Right atrium auricular region (tissue), 2 donors: ENCODE measurements at regions not wholly inside any gene's neighbourhood (a gene's known extent, or its start where the extent isn't known, plus 50 kb on each side); places are given as distances from the start of the nearest gene placed in this dataset.

Experiments
- DNase-seq: peaks from one replicate; pipeline ENCODE4 v3.0.0-alpha.2; 2019; ENCODE audit warnings: low spot score
- H3K27ac ChIP-seq, 2 donors: fragments of 200-600 bp; sonication (generic); 1 replicate in 1 of 2; 2 replicates in 1 of 2; pipeline ENCODE4 v1.5.1; 2016 to 2019
- H3K27me3 ChIP-seq, 2 donors: fragments of 200-600 bp; sonication (generic); one replicate each; pipeline versions ENCODE4 v1.5.1 to v1.6.0; 2017 to 2019
- H3K36me3 ChIP-seq: fragments of 200-600 bp; sonication (generic); one replicate; pipeline ENCODE4 v1.5.1; 2016
- H3K4me1 ChIP-seq, 2 donors: fragments of 200-600 bp; sonication (generic); one replicate each; pipeline versions ENCODE4 v1.5.1 to v1.6.0; 2017 to 2019
- H3K4me3 ChIP-seq, 2 donors: fragments of 200-600 bp; sonication (generic); 1 replicate in 1 of 2; 2 replicates in 1 of 2; pipeline ENCODE4 v1.5.1; 2017 to 2019; ENCODE audit warnings: mild to moderate bottlenecking in 1 of 2, moderate library complexity in 1 of 2
- H3K9me3 ChIP-seq, 2 donors: fragments of 200-600 bp; sonication (generic); one replicate each; pipeline ENCODE4 v1.5.1; 2019
- TF ChIP-seq, protein P1 (sequence below), 2 donors: fragments of 200-600 bp; sonication (generic); IDR thresholded peaks; one replicate each; pipeline ENCODE4 v1.5.1; 2019; ENCODE audit warnings: antibody characterized with exemption in 2 of 2

DNA sequence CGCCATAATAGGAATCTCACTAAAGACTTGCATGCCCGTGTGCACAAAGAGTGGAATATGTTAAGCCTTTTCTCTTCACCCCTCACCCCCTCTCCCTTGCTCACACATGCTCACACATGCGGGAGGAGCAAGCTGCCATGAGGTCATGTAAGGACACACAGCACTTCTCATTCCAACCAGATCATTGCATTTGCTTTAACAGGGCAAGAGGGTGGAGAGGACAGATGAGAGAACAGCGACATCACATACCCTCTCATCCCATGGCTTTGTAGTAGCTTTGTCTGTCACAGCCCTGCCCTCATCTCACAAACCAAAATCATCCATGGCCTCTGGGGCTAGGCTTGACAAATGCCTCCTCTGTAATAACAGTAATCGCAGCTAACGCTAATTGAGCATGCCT, 145.6 kb upstream of the FRY start:
- Histone ChIP-seq H3K4me3 (no peak overlapping the region), H3K4me1 (peaks cover 0 to 51% of the 10 kb centered on the region in 2 donors), H3K27me3 (no peaks in the 10 kb centered on the region), H3K36me3 (no peaks in the 10 kb centered on the region), H3K27ac (peak overlapping the region in 1 of 2 donors; percentile 49), H3K9me3 (no peaks in the 10 kb centered on the region)
- TF ChIP-seq, protein P1, sequence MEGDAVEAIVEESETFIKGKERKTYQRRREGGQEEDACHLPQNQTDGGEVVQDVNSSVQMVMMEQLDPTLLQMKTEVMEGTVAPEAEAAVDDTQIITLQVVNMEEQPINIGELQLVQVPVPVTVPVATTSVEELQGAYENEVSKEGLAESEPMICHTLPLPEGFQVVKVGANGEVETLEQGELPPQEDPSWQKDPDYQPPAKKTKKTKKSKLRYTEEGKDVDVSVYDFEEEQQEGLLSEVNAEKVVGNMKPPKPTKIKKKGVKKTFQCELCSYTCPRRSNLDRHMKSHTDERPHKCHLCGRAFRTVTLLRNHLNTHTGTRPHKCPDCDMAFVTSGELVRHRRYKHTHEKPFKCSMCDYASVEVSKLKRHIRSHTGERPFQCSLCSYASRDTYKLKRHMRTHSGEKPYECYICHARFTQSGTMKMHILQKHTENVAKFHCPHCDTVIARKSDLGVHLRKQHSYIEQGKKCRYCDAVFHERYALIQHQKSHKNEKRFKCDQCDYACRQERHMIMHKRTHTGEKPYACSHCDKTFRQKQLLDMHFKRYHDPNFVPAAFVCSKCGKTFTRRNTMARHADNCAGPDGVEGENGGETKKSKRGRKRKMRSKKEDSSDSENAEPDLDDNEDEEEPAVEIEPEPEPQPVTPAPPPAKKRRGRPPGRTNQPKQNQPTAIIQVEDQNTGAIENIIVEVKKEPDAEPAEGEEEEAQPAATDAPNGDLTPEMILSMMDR (IDR thresholded peaks at IDR 0.05) = no peak
- DNase-seq = no peak

DNA sequence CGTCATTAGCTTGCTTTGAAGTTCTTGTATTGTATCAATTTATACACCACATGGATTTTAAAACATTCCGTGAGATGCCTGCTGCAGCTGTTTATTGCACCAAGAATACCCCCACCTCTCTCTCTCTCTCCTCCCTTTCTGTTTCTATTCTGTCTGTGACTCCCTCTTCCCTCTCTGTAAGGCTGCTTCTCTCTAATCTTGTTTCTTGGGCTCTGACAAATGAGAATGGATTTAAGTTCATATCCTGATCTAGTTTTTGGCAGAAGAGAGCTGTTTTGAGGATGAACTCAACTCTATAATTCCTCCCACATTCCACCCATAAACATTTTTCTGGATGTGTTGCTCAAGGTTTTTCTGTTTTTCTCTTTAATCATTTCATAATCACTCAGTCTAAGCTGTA, 144.3 kb upstream of the FRY start:
- no peaks in the 10 kb centered on the region for H3K36me3 ChIP-seq
- no peaks in the 10 kb centered on the region for H3K27me3 ChIP-seq
- H3K9me3 ChIP-seq = no peaks in the 10 kb centered on the region
- H3K4me3 ChIP-seq = no peak overlapping the region
- peaks cover 0 to 49% of the 10 kb centered on the region in 2 donors for H3K4me1 ChIP-seq
- no peak for DNase-seq
- TF ChIP-seq, protein P1 (IDR thresholded peaks at IDR 0.05) = no peak
- peak overlapping the region in 1 of 2 donors; percentile 49 for H3K27ac ChIP-seq

DNA sequence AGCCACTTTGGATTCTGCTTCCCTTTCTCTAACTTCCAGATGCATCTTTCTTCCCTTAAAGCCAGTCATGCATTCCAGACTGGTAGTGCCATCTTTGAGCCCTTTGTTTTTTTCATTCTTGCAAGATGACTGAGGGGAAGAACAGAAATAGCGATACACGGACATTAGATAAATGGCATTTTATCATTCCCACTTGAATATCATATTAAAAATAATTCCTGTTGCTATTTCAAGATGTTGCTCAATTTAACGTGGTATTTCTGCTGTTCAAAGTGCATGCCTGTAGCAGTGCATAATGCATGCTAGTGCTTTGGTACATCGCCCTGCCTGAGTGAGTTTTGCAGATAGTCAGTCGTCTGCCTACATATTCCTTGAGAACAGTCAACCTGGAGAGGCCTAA, 140.6 kb upstream of the FRY start:
- Histone ChIP-seq H3K27ac (peak overlapping the region in 1 of 2 donors; percentile 83), H3K36me3 (no peaks in the 10 kb centered on the region), H3K27me3 (no peaks in the 10 kb centered on the region), H3K9me3 (no peaks in the 10 kb centered on the region), H3K4me1 (peaks cover 0 to 60% of the 10 kb centered on the region in 2 donors), H3K4me3 (no peak overlapping the region)
- TF ChIP-seq, protein P1 (IDR thresholded peaks at IDR 0.05) = no peak
- no peak for DNase-seq

DNA sequence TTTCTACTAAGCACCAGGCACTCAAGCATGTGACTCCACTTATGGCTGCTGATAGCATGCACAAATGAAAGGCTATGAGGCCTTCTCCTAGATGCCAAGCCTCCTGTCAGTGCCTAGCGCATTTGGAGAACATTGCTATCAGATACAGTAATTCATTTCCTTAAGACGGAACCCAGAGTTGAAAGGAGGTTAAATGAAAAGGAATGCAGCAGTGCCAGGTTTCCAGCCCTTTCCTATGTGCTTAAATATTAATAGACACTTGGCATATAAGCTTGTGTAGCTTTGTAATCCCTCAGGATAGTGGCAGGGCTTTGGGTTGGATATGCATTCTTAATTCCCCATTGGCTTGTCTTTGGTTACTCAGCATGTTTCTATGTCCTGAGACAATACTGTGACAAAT, 140.1 kb upstream of the FRY start:
- TF ChIP-seq, protein P1 (IDR thresholded peaks at IDR 0.05) = no peak

DNA sequence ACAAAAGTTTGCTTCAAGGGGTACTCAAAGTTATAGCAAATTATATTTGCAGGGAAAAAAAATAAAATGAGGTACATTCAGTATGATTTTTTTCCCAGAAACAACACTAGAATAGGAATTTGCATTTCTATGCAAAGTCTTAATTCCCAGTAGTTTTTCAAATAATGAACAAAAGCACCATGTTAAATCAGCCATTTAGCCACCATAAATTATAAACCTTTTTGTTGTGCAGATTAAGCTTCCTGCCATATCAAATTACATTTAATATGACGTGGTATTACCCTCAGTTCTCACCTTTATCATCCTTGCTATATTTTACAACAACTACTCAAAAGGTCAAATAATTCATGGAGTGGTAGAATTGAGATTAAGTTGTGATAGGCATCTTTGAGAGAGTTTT, 136.6 kb upstream of the FRY start:
- no peak overlapping the region for H3K4me3 ChIP-seq
- no peaks in the 10 kb centered on the region for H3K9me3 ChIP-seq
- peak overlapping the region; percentile 26 to 87 for H3K27ac ChIP-seq
- DNase-seq = no peak
- no peaks in the 10 kb centered on the region for H3K36me3 ChIP-seq
- no peaks in the 10 kb centered on the region for H3K27me3 ChIP-seq
- TF ChIP-seq, protein P1 (IDR thresholded peaks at IDR 0.05) = no peak
- peaks cover 0 to 69% of the 10 kb centered on the region in 2 donors for H3K4me1 ChIP-seq

More for the DNA sequence above, 140.1 kb upstream of the FRY start:
- Histone ChIP-seq H3K27ac (peak overlapping the region; percentile 30 to 83), H3K4me3 (no peak overlapping the region), H3K4me1 (peaks cover 0 to 60% of the 10 kb centered on the region in 2 donors), H3K9me3 (no peaks in the 10 kb centered on the region), H3K27me3 (no peaks in the 10 kb centered on the region), H3K36me3 (no peaks in the 10 kb centered on the region)
- no peak for DNase-seq

DNA sequence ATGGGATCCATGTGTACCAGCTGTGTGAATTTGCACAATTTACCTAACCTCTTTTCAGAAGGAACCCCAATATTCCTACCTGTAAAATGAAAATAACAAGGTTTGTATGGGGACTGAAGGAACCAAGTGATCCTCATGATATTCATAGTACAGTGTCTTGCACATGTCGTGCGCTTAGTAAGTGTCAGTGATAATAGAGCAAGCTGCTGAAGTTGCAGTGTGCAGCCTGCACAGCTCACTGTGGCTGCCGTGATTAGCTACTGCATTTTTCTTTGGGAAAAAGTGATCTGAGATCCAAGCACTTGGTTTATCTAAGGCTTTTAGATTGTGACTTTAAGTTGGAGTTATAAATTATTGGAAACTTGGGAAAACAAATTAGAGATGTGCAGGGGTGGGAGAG, 135.9 kb upstream of the FRY start:
- no peaks in the 10 kb centered on the region for H3K9me3 ChIP-seq
- no peaks in the 10 kb centered on the region for H3K27me3 ChIP-seq
- peak overlapping the region; percentile 64 to 87 for H3K27ac ChIP-seq
- peaks cover 0 to 63% of the 10 kb centered on the region in 2 donors for H3K4me1 ChIP-seq
- no peaks in the 10 kb centered on the region for H3K36me3 ChIP-seq
- H3K4me3 ChIP-seq = no peak overlapping the region
- TF ChIP-seq, protein P1 (IDR thresholded peaks at IDR 0.05) = no peak
- DNase-seq = no peak
